ENCODE measurements at regions not wholly inside any gene's neighbourhood (a gene's known extent, or its start where the extent isn't known, plus 50 kb on each side); places are given as distances from the start of the nearest gene placed in this dataset.

DNA sequence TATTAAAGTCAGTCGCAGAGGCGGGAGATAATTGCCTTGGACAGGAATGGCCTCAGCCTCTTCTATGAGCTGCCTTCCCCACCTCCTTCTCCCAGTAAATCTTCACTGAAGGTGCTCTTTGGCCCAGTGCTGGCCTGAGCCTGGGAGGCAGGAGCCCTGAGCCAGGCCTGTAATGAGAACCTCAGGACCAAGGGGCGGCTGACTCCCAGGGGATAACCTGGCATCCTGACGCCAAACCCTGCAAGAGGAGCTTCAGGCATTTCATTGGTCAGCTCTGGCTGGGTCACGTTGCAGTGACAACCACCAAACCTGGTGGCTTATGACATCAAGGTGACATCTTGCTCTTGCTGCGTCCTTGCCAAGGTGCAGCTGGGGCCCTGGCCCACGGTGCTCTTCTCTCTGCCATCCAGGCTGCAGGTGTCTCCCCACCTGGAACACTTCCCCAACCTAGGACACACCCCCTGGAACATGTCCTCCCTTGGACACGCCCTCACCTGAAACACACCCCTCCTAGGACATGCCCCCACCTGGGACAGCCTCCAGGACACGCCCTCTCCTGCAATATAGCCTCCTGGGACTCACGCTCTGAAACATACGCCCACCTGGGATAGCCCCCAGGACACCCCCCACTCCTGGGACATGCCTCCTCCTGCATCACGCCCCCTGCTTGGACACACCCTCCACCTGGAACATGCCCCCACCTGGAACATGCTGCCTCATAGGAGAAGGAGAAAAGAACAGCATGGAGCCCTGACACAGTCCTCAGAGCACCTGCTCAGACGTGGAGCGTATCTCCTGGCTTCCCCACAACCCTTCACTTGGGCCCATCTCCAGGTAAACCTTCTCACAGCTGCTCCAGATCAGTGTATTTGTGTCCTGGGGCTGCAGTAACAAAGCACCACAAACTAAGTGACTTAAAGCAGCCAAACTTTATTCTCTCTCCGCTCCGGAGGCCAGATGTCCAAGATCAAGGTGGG is 333.6 kb downstream of the NPHP4 start:
- DNase-seq (ENCODE audit: low spot score): no peak

DNA sequence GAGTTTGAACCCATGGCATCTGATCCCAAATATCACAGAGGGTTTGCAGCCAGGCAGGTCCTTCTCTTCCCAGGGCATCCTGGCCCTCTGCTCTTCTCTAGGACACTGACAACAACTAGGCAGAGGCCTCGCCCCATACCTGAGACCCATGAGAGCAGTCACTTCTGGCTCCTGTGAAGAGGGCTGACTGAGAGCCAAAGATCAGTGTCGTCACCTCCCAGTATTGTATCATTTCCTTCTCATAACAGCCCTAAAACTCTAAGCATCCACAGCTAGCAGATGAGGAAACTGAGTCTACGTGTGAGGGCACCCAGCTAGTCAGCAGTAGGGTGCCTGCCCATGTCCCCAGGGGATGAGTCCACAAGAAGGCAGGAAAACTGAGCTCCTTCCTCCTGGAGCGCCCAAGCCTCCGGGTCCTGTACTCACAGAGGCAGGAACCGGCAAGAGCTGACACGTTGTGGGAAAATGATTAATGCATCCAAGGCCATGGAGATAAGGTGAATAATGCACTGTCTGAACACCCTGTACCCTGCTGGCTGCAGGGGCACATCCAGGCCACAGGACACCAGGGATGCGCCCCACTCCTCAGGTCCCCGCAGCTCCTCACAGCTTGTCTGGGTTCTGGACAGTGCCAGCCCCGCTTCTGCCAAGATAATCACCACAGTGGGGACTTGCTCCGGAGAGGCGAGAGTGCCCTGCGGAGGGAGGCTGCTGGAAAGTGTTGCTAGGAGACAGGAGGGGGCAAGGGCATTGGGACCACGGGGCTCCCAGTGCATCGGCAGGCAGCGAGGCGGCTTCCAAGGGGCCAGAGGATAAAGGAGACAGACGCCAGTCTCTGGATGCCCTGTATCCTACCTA is 340.0 kb downstream of the NPHP4 start:
- DNase-seq (ENCODE audit: low spot score): peak; percentile 51

DNA sequence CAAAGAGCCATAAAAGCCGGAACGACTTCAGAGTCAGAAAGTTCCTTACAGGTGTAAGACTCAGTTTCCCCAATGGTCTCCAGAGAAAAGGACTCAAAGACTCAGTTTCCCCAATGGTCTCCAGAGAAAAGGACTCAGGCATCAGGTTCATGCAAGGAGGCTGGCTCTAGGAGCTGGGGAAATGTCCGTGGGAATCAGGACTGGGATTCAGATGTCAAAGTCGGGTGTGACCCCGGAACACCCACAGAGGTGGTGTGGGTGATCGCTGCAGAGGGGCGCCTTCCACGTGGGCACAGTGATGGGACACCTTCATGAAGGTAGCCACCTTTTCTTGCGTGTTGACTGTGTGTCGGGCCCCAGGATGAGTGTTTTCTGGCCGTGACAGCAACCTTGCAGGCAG is 340.8 kb downstream of the NPHP4 start:
- DNase-seq (ENCODE audit: low spot score): peak; percentile 32

DNA sequence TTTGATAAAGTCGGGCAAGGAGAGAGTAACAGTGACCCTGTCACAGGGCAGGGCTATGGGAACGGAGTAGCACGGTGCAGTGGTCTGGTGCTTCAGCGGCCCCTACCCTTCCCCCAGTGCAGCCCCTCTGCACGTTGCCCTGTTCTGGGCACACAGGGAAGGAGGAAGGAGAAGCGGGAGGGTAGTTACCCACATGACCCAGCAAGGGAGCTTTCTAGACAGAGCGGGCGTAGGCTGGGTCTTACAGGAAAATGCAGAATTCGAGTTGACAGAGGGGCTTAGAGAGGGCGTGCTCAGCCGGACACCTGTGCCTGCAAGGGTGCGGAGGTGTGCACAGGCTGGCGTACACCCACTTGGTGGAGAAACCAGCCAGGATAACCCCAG is 341.2 kb downstream of the NPHP4 start:
- DNase-seq (ENCODE audit: low spot score): peak; percentile 29

DNA sequence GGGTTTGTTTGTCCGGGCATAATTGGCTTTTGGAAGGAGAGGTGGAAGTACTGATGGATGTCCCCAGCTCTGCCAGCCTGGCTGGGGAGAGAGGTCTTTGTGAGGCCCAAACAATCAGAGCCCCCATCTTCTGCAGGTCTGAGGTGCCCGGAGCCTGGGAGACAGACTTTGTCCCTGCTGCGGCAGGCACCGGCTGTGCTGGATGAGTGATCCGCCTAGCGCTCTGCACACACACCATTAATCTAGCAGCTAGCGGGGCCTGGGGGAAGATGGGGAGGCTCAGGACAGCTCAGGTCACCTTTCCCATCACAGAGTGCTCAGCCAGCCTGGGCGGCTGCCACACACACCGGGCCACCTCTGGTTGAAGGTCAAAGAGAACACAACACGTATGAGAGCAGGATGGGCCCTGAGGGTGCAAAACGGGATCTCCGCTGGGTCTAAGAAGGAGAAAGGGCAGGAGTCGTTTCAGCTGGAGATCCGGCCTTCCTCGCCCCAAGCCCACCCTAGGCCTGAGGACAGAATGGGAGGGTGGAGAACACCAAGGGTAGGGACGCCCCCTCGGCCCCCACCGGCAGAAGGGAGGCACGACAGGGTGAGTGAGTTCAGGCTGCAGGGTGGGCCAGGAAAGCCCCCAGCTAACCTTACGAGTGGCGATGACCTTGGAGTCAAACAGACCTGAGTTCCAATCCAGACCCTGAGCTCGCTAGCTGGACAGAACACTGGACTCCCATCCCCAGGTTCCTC is 341.8 kb downstream of the NPHP4 start:
- DNase-seq (ENCODE audit: low spot score): peak; percentile 45

DNA sequence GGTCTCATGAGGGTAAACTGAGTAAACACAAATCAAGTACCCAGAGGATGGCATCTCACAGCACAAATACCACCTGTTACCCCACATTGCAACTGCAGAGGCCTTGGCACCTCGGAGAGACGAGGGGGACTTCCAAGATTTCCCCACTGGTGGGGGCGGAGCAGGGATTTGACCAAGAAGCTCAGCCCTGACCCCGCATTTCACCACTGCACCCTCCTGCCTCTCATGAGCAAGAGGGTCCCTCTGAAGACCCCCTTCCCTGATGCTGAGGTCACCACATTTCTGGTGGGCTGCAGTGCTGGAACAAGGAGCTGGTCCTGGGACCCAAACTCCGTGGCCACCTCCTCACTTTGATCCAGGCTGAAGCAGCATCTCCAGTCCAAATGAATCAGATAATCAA is 342.4 kb downstream of the NPHP4 start:
- DNase-seq (ENCODE audit: low spot score): peak; percentile 21

DNA sequence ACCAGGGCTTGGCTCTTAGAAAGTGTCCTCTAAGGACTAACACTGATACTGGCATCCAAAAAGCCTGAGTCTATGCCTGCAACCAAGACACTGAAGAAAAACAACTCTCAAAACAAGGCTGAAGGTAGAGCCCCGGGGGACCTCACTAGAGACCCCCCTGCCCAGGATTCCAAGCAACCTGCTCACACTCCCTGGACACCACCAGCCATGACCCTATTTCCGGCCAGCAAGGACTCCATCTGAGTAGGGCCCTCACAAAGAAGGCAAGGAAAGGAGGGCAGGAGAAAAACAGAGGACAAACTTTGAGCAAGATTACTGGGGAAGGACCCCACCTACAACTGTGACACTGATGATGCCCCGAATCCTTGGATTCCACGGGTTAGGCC is 343.1 kb downstream of the NPHP4 start:
- DNase-seq (ENCODE audit: low spot score): no peak

DNA sequence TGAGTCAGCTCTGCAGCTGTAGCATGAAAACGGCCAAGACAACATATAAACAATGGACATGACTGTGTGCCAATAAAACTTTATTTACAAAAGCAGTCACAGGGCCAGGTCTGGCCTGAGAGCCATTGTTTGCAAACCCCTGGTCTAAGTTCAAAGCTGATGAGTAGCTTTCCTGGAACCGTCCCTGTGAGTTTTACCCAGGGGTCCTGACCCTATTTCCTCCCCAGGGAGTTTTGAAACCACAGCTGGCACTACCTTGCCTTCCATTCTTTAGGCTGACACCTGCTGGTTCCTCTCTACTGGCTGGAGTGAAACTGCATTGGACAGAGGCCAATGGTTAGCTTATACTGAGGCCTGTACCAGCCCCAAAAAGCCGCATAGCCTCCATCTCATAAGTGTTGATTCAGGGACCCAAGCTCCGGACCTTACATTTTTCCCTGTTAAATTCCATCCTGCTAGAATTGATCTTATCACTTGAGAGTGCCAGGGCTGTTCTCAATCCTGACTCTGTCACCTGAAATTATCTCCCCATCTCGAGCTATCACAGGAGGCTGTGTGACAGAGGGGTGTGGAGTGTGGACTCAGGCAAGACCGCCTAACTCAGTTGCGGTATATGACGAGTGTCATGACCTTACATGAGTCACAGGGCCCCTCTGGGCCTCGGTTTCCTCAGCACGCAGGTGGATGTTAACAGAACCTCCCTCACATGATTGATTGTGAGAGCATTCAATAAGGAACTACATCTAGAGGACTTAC is 343.6 kb downstream of the NPHP4 start:
- no peak for DNase-seq (ENCODE audit: low spot score)

DNA sequence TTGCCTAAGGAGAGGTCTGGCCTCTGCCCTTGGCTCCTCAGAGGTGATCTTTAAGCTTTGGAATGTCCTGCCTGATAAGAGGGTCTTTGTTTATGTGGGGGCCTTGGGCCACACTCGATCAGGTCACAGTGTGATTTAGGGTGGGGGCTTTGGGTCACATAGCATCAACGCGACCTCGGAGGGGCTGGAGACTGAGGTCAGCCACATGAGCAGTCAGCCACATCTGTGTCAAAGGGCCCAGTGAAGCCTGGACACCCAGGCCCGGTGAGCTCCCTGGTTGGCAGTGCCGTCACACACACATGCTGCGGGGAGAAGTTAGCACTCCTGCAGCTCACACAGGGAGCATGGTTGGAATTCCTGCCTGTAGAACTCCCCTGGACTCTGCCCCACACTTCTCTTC is 345.0 kb downstream of the NPHP4 start:
- no peak for DNase-seq (ENCODE audit: low spot score)

DNA sequence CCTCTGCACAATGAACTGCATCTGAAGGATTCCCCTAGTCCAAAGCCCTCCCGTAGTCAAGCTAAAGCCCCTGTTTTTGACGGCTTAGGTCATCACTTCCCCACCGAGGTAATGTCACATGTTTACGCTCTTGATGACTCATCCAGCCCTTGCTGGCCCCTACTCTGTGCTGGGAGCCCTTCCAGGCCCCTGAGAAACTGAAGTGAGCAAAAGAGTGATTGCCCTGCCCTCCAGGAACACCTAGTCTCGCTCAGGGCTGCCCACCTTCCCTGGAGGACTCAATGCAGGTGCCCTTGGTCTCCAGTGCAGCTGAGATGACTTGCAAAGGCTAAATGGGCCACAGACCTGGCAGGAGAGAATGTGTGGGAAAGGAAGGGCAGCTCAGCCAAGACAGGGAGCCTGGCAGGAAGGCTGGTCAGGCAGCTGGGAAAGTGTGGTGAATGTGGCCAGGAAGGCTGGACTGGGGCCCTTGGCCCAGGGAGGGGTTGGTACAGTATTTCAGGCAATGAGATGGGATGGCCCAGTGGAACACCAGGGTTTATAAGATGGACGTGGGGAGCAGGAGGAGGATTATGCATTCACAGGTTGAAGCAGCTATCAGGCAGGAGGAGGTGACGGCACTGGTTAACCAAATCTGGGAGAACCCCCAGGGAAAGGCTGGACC is 345.6 kb downstream of the NPHP4 start:
- DNase-seq (ENCODE audit: low spot score): no peak

DNA sequence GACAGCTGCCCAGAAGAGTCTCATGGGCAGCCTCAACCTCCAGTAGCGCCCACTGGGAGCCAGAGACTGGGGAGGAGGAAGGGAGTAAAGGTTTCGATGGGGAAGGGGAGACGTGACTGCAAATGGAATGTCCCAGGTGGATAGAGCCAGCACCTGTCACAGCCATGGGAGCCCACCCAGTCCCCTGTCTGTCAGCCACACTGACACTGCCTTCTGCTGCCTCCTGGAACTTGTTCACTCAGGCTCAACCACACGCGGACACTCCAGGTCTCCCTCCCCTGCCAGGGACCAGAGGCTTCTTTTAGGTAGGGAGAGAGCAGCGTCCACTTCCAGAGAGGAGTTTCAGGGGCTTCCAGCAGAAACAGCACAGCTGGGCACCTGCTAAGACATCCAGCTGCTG is 346.3 kb downstream of the NPHP4 start:
- DNase-seq (ENCODE audit: low spot score): no peak

DNA sequence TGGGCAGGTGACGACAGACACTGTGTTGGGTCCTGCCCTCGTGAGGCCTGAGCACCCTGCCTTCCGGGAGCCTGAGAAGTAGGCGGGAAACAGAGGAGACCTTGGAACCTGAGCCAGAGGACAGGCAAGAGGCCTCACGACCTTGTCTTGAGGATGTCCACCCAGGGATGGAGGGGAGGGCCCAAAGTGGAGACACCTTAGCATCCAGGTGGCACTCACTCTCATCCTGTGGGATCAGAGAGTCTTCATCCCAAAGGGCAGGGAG is 347.2 kb downstream of the NPHP4 start:
- DNase-seq (ENCODE audit: low spot score): no peak

DNA sequence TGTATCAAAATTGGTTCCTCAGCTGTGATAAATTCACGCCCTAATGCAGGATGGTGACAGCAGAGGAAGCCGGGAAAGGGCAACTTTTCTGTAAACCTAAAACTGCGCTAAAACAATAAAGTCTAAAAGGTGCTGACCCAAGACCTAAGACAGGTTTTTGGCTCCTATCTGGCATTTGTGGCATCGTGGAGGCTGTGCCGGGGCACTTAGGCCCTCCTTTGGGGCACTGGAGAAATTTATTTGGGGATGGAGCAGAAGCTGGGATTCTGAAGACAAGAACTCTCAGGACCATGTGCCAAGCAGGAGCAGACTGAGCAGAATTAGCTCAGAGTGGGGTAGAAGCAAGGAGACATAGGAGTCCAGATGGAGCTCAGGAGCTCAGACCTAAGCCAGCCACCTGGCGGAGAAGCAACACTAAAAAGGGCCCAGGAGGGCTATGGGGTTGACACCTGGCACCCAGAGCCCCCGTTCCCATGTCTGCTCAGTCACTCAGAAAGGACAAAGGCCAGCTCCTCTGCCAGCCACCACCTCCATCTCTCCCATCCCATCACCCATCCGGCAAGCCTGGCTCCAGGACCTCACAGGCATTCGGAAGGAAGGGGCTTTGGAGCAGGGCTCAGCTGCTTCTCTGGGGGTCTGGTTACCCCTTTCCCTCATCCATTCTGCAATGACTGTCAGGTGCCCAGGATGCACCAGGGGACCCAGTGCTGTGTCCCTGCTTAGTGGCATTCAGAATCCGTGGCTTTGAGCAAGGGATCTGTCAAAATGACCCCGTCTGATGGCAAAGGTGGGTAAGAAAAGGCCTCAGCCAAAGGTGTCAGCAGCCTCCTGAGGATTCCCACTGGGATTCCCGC is 347.7 kb downstream of the NPHP4 start:
- no peak for DNase-seq (ENCODE audit: low spot score)

DNA sequence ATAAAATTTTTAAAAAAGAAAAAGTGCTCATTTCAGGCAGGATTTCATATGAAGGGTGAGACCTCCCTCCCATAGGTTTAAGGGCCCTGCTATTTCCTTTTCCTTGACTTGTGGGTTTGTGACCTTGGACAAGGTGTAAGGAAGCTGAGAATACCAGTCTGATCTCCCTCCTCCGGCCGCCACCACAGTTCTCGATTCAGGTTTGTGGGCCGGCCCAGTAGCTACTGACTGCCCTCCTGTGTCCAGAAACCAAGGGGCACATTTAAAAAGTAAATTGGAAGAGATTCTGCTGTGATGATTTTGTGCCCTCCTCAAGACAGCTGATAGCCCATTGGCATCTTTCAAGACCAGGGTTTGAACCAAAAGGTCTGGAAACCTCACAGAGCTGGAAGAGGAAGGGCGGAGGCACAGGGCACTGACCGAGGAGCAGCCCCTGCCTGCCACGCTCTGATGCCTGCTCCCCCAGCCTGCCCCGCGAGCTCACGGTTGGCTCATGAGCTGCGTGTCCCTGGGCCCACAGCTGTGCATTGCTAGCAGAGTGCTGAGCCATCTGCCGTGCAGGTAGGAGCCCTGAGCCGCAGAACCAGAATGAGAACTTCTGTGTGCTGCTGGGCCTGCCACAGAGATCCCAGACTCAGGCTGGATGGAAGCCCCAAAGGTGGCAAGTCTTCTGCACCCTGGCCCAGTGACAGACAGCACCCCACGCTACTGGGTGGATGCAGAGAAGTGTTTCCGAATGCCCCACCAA is 348.7 kb downstream of the NPHP4 start:
- DNase-seq (ENCODE audit: low spot score): no peak

DNA sequence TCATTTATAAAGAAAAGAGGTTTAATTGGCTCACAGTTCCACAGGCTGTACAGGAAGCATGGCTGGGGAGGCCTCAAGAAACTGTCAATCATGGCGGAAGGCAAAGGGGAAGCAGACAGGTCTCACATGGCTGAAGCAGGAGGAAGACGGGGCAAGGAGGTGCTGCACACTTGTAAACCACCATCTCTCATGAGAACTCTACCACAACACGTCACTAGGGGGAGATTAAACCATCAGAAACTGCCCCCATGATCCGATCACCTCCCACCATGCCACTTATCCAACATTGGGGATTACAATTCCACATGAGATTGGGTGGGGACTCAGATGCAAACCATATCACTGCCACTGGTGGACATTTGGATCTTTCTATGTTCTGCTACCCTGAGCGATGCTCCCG is 351.4 kb downstream of the NPHP4 start:
- DNase-seq (ENCODE audit: low spot score): no peak

DNA sequence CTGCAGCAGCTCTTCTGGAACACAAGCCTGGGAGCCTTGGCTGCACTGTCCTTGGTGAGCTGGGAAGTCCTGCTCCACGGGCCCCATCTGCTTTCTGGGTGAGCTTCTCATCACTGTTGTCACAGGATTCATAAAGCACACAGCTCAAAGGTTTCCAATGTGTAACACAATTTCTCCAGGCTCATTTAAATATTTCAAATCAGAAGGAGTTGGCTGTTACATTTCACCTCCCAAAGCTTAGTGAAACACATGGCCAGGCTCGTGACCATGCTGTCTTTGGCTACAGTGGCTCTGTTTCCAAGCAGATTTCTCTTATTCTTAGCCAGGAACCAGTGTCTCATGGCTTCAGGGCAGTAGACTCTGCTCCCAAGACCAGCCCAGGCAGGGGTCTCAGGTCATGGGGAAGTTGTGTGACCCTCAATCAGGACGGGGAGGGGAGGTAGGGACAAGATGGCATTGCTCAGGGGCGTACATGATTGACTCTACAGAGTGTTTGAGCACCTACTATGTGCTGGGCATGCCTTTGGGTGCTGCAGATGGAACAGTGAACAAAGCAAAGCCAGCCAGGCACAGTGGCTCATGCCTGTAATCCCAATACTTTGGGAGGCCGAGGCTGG is 353.0 kb downstream of the NPHP4 start:
- DNase-seq (ENCODE audit: low spot score): no peak

DNA sequence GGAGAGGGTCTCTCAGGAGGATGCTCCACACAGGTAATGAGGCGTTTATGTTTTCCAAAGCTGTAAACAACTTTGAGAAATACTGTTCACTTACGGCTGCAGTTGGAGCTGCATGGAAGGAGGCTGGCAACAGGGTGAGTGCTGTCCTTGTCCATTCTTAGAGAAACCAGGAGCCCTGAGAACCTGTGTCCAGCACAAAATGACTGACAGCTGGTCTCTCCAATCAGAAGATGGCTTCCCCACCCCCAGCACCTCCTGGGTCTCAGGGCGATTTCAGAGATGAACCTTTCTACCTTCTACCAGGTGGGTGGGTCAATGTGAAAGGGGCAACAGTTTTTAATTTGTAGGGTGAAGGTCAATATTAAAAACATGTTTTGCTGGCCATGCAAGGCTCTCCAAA is 353.6 kb downstream of the NPHP4 start:
- no peak for DNase-seq (ENCODE audit: low spot score)

DNA sequence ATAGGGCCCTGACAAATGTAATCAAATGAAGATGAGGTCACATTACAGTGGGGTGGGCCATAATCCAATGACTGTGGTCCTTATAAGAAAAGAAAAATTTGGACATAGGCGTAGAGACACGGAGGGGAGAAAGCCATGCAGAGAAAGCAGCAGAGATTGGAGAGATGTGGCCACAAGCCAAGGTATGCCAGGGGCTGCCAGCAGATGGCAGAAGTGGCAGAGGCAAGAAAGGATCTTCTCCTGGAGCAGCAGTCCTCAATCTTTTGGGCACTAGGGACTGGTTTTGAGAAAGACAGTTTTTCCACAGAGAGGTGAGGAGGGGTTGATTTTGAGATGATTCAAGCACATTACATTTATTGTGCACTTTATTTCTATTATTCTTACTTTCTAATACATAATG is 355.1 kb downstream of the NPHP4 start:
- DNase-seq (ENCODE audit: low spot score): no peak

DNA sequence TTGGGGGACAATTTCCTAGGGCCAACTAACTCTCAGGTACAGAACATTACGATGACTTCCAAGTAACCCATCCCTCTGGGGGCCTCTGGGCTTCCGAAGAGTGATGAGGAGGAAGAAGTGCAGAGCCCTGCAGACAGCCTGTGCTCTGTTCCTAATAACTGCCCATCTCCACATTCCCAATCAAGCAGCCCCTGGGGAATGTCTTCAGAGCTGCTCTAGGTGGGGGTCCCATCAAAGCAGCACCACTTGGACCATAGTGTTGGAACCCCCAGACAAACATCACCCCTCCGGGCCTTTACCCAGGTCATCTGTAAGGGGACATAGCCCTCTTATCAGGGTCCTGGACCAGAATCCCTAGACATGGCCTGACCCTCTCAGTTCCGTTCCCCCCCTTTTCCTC is 357.3 kb downstream of the NPHP4 start:
- DNase-seq (ENCODE audit: low spot score): peak; percentile 28
